ENCODE measurements at regions not wholly inside any gene's neighbourhood (a gene's known extent, or its start where the extent isn't known, plus 50 kb on each side); places are given as distances from the start of the nearest gene placed in this dataset.

- no peak for TF ChIP-seq POLR2AphosphoS5 (IDR thresholded peaks at IDR 0.05; ENCODE audit: low read depth, low read length)
- TF ChIP-seq TAF1 (IDR thresholded peaks at IDR 0.05; ENCODE audit: borderline replicate concordance, insufficient read depth, low read length): no peak
- TF ChIP-seq FOXP2 (optimal IDR thresholded peaks at IDR 0.05; ENCODE audit: borderline replicate concordance, extremely low read depth, extremely low read length, insufficient read depth): no peak
- no peak for TF ChIP-seq SIN3A (IDR thresholded peaks at IDR 0.05; ENCODE audit: borderline replicate concordance, insufficient read depth, low read length)
- no peak for TF ChIP-seq REST (IDR thresholded peaks at IDR 0.05; ENCODE audit: insufficient read depth in 1 of 2, low read depth in 2 of 2, low read length in 2 of 2)
Observed at GRCh38 chr12:13561923-13562322, 365.4 kb downstream of the EMP1 start.

All from PFSK-1 (cell line).